PC-9 (cell line): ENCODE measurements at regions not wholly inside any gene's neighbourhood (a gene's known extent, or its start where the extent isn't known, plus 50 kb on each side); places are given as distances from the start of the nearest gene placed in this dataset.

Experiments
- CTCF ChIP-seq: fragments of 200-600 bp; sonication (generic); conservative IDR thresholded peaks from 2 replicates; pipeline ENCODE4 v1.6.1; 2017; ENCODE audit warnings: mixed run types, antibody characterized with exemption, mild to moderate bottlenecking, moderate library complexity
- EZH2 ChIP-seq: fragments of 200-600 bp; sonication (generic); IDR thresholded peaks from 2 replicates; pipeline ENCODE4 v1.8.0; 2017; ENCODE audit warnings: antibody characterized with exemption, low read depth

- TF ChIP-seq CTCF (no peak), EZH2 (no peak)
Observed at GRCh38 chr18:14922031-14922430, 174.1 kb downstream of the ANKRD30B start.
